DOHH2 (cell line): ENCODE measurements at regions not wholly inside any gene's neighbourhood (a gene's known extent, or its start where the extent isn't known, plus 50 kb on each side); places are given as distances from the start of the nearest gene placed in this dataset.

Experiments used
- H3F3A ChIP-seq: fragments of 200-600 bp; sonication (generic), shearing (Covaris generic); 2 replicates; pipeline ENCODE4 v1.6.0; 2016; ENCODE audit warnings: antibody characterized with exemption, mild to moderate bottlenecking; ENCODE audit not compliant: control insufficient read depth, insufficient read depth
- H3K27ac ChIP-seq: fragments of 200-600 bp; sonication (generic); 2 replicates; pipeline ENCODE4 v1.5.1; 2014; ENCODE audit warnings: low read depth, mild to moderate bottlenecking, low read length, moderate library complexity
- H3K27me3 ChIP-seq: fragments of 200-600 bp; sonication (generic); 2 replicates; pipeline ENCODE4 v1.6.1; 2014; ENCODE audit warnings: mild to moderate bottlenecking, low read length, mixed read lengths; ENCODE audit not compliant: control insufficient read depth
- H3K36me3 ChIP-seq: fragments of 200-600 bp; sonication (generic); 2 replicates; pipeline ENCODE4 v1.6.1; 2014; ENCODE audit warnings: mild to moderate bottlenecking, low read length, moderate library complexity, mixed read lengths; ENCODE audit not compliant: control insufficient read depth
- H3K4me1 ChIP-seq: fragments of 200-600 bp; sonication (generic); 2 replicates; pipeline ENCODE4 v1.6.1; 2014; ENCODE audit warnings: mild to moderate bottlenecking, low read length, mixed read lengths; ENCODE audit not compliant: control insufficient read depth
- H3K4me2 ChIP-seq: fragments of 200-600 bp; sonication (generic); 2 replicates; pipeline ENCODE4 v1.6.0; 2014; ENCODE audit warnings: mild to moderate bottlenecking, low read length, moderate library complexity
- H3K4me3 ChIP-seq: fragments of 200-600 bp; sonication (generic); 2 replicates; pipeline ENCODE4 v1.5.1; 2014; ENCODE audit warnings: mild to moderate bottlenecking, low read length, mixed read lengths
- H3K79me2 ChIP-seq: fragments of 200-600 bp; sonication (generic); 2 replicates; pipeline ENCODE4 v1.6.1; 2014; ENCODE audit warnings: mild to moderate bottlenecking, low read length, mixed read lengths; ENCODE audit not compliant: control insufficient read depth
- H3K9me2 ChIP-seq: fragments of 200-600 bp; sonication (generic); replicated peaks from 2 replicates; pipeline ENCODE4 v1.6.1; 2014; ENCODE audit warnings: mild to moderate bottlenecking, low read length, mixed read lengths; ENCODE audit not compliant: control insufficient read depth
- H3K9me3 ChIP-seq: fragments of 200-600 bp; sonication (generic); 2 replicates; pipeline ENCODE4 v1.6.1; 2014; ENCODE audit warnings: antibody characterized with exemption, low read length, mixed read lengths; ENCODE audit not compliant: control insufficient read depth, insufficient read depth
- H4K20me1 ChIP-seq: fragments of 200-600 bp; sonication (generic); 2 replicates; pipeline ENCODE4 v1.6.0; 2014; ENCODE audit warnings: low read depth, mild to moderate bottlenecking, antibody characterized with exemption, low read length, moderate library complexity; ENCODE audit not compliant: control insufficient read depth, insufficient read depth
- CTCF ChIP-seq: fragments of 200-600 bp; sonication (generic); IDR thresholded peaks from one replicate; pipeline ENCODE4 v1.5.1; 2014; ENCODE audit warnings: antibody characterized with exemption, mild to moderate bottlenecking, low read depth, low read length; ENCODE audit not compliant: poor library complexity, severe bottlenecking
- EZH2phosphoT487 ChIP-seq: fragments of 200-600 bp; sonication (generic); IDR thresholded peaks from 2 replicates; pipeline ENCODE4 v1.6.1; 2017; ENCODE audit warnings: borderline replicate concordance, mild to moderate bottlenecking, antibody characterized with exemption, low read length, moderate library complexity, mixed read lengths

- Histone ChIP-seq H3F3A (no peaks in the 10 kb centered on the region), H3K4me2 (no peak overlapping the region), H3K27ac (no peak overlapping the region), H3K36me3 (no peaks in the 10 kb centered on the region), H3K79me2 (no peaks in the 10 kb centered on the region), H4K20me1 (no peaks in the 10 kb centered on the region), H3K27me3 (peaks cover 2% of the 10 kb centered on the region; the same call in 1 of the 2 replicates), H3K4me1 (no peaks in the 10 kb centered on the region), H3K4me3 (no peak overlapping the region), H3K9me2 (no peaks in the 10 kb centered on the region), H3K9me3 (peaks cover 16% of the 10 kb centered on the region)
- TF ChIP-seq EZH2phosphoT487 (no peak), CTCF (no peak)
These were observed 118.6 kb upstream of the CDC42EP3 start for GRCh38 chr2:37790019-37790418.

GRCh38 chr2:37790462-37790861, 119.0 kb upstream of the CDC42EP3 start:
- Histone ChIP-seq H3K9me3 (peaks cover 16% of the 10 kb centered on the region), H3K79me2 (no peaks in the 10 kb centered on the region), H3F3A (no peaks in the 10 kb centered on the region), H4K20me1 (no peaks in the 10 kb centered on the region), H3K4me3 (no peak overlapping the region), H3K9me2 (no peaks in the 10 kb centered on the region), H3K4me2 (no peak overlapping the region), H3K4me1 (no peaks in the 10 kb centered on the region), H3K27me3 (no peaks in the 10 kb centered on the region; the same call in 1 of the 2 replicates), H3K36me3 (no peaks in the 10 kb centered on the region), H3K27ac (no peak overlapping the region)
- no peak for TF ChIP-seq CTCF
- TF ChIP-seq EZH2phosphoT487: no peak

- H3F3A ChIP-seq: no peaks in the 10 kb centered on the region
- H3K27me3 ChIP-seq: no peaks in the 10 kb centered on the region
- no peaks in the 10 kb centered on the region for H3K79me2 ChIP-seq
- no peak overlapping the region for H3K27ac ChIP-seq
- H3K9me2 ChIP-seq: no peaks in the 10 kb centered on the region
- no peak overlapping the region for H3K4me2 ChIP-seq
- TF ChIP-seq EZH2phosphoT487 (no peak), CTCF (no peak)
- H3K36me3 ChIP-seq: no peaks in the 10 kb centered on the region
- H4K20me1 ChIP-seq: no peaks in the 10 kb centered on the region
- peaks cover 16% of the 10 kb centered on the region for H3K9me3 ChIP-seq
- no peaks in the 10 kb centered on the region for H3K4me1 ChIP-seq
- H3K4me3 ChIP-seq: no peak overlapping the region
These were observed 120.9 kb upstream of the CDC42EP3 start for GRCh38 chr2:37792366-37792765.

GRCh38 chr2:37793004-37793403, 121.6 kb upstream of the CDC42EP3 start:
- H3K36me3 ChIP-seq: no peaks in the 10 kb centered on the region
- no peak overlapping the region for H3K4me3 ChIP-seq
- no peaks in the 10 kb centered on the region for H3K4me1 ChIP-seq
- no peak overlapping the region for H3K27ac ChIP-seq
- no peaks in the 10 kb centered on the region for H3F3A ChIP-seq
- peaks cover 12% of the 10 kb centered on the region for H3K9me3 ChIP-seq
- no peaks in the 10 kb centered on the region for H3K79me2 ChIP-seq
- no peaks in the 10 kb centered on the region for H3K27me3 ChIP-seq
- H3K4me2 ChIP-seq: no peak overlapping the region
- TF ChIP-seq EZH2phosphoT487: no peak
- no peak for TF ChIP-seq CTCF
- H3K9me2 ChIP-seq: no peaks in the 10 kb centered on the region
- no peaks in the 10 kb centered on the region for H4K20me1 ChIP-seq
